Neuronal stem cell (in vitro differentiated cells): ENCODE measurements at regions not wholly inside any gene's neighbourhood (a gene's known extent, or its start where the extent isn't known, plus 50 kb on each side); places are given as distances from the start of the nearest gene placed in this dataset.

Experiments
- DNase-seq: peaks from one replicate; pipeline ENCODE4 v3.0.0-alpha.2; 2013; ENCODE audit warnings: low spot score
- H2AFZ ChIP-seq: one replicate; pipeline ENCODE4 v1.6.1; 2013; ENCODE audit warnings: mild to moderate bottlenecking, low read length, inconsistent platforms
- H2AK5ac ChIP-seq: 2 replicates; pipeline ENCODE4 v1.6.1; 2013; ENCODE audit warnings: low read depth, mild to moderate bottlenecking, inconsistent platforms, low read length, moderate library complexity, mixed read lengths
- H2BK120ac ChIP-seq: 2 replicates; pipeline ENCODE4 v1.6.1; 2013; ENCODE audit warnings: low read depth, mild to moderate bottlenecking, inconsistent platforms, low read length, moderate library complexity, mixed read lengths
- H2BK12ac ChIP-seq: one replicate; pipeline ENCODE4 v1.6.1; 2013; ENCODE audit warnings: low read length, inconsistent platforms
- H2BK15ac ChIP-seq: 2 replicates; pipeline ENCODE4 v1.6.1; 2013; ENCODE audit warnings: mild to moderate bottlenecking, low read length, inconsistent platforms, mixed read lengths
- H2BK5ac ChIP-seq: one replicate; pipeline ENCODE4 v1.6.1; 2013; ENCODE audit warnings: inconsistent platforms, mild to moderate bottlenecking, low read length, moderate library complexity
- H3K14ac ChIP-seq: one replicate; pipeline ENCODE4 v1.6.1; 2013; ENCODE audit warnings: low read length, inconsistent platforms
- H3K18ac ChIP-seq: 2 replicates; pipeline ENCODE4 v1.6.1; 2013; ENCODE audit warnings: low read length, inconsistent platforms
- H3K23ac ChIP-seq: 2 replicates; pipeline ENCODE4 v1.6.1; 2013; ENCODE audit warnings: low read depth, mild to moderate bottlenecking, mixed read lengths, low read length, inconsistent platforms; ENCODE audit not compliant: poor library complexity
- H3K27ac ChIP-seq: replicated peaks from 3 replicates; pipeline ENCODE4 v1.5.1; 2013; ENCODE audit warnings: low read length, inconsistent platforms
- H3K27me3 ChIP-seq, 3 experiments: 2 replicates each; pipeline ENCODE4 v1.6.1; 2013; ENCODE audit warnings: low read length in 3 of 3, mild to moderate bottlenecking in 2 of 3, inconsistent platforms in 1 of 3, low read depth in 1 of 3, mixed read lengths in 1 of 3, moderate library complexity in 1 of 3; ENCODE audit not compliant: control insufficient read depth in 3 of 3, insufficient read depth in 3 of 3
- H3K36me3 ChIP-seq, 2 donors: replicated peaks in 1 of 2; 2 replicates each; pipeline ENCODE4 v1.6.1; 2013; ENCODE audit warnings: low read length in 2 of 2; ENCODE audit not compliant: control insufficient read depth in 2 of 2, insufficient read depth in 2 of 2
- H3K4ac ChIP-seq: 2 replicates; pipeline ENCODE4 v1.6.1; 2013; ENCODE audit warnings: inconsistent platforms, mild to moderate bottlenecking, low read length, moderate library complexity
- H3K4me1 ChIP-seq, 2 donors: 1 replicate in 1 of 2; 2 replicates in 1 of 2; pipeline ENCODE4 v1.6.1; 2013; ENCODE audit warnings: low read length in 2 of 2, low read depth in 1 of 2; ENCODE audit not compliant: control insufficient read depth in 2 of 2, insufficient read depth in 1 of 2
- H3K4me2 ChIP-seq: one replicate; pipeline ENCODE4 v1.6.1; 2013; ENCODE audit warnings: mild to moderate bottlenecking, low read length, inconsistent platforms; ENCODE audit not compliant: insufficient read depth, poor library complexity, severe bottlenecking
- H3K4me3 ChIP-seq, 2 donors: 2 replicates each; pipeline ENCODE4 v1.5.1; 2013; ENCODE audit warnings: low read length in 2 of 2, mild to moderate bottlenecking in 2 of 2, inconsistent platforms in 1 of 2, moderate library complexity in 1 of 2
- H3K79me1 ChIP-seq: one replicate; pipeline ENCODE4 v1.6.1; 2013; ENCODE audit warnings: low read depth, mild to moderate bottlenecking, inconsistent platforms, low read length, moderate library complexity
- H3K9ac ChIP-seq: one replicate; pipeline ENCODE4 v1.6.1; 2013; ENCODE audit warnings: mild to moderate bottlenecking, low read depth, low read length, inconsistent platforms; ENCODE audit not compliant: poor library complexity
- H3K9me3 ChIP-seq, 2 donors: replicated peaks in 1 of 2; 2 replicates each; pipeline versions ENCODE3 to v1.6.1; 2013; ENCODE audit warnings: low read length in 2 of 2, mild to moderate bottlenecking in 2 of 2, inconsistent platforms in 1 of 2, low read depth in 1 of 2, mixed read lengths in 1 of 2, moderate library complexity in 1 of 2; ENCODE audit not compliant: control insufficient read depth in 2 of 2, insufficient read depth in 1 of 2
- H4K8ac ChIP-seq: one replicate; pipeline ENCODE4 v1.6.1; 2013; ENCODE audit warnings: low read depth, mild to moderate bottlenecking, inconsistent platforms, low read length, moderate library complexity
- H4K91ac ChIP-seq: one replicate; pipeline ENCODE4 v1.6.1; 2013; ENCODE audit warnings: low read length, low read depth, mild to moderate bottlenecking, inconsistent platforms; ENCODE audit not compliant: poor library complexity
- WGBS, 2 donors: extraction: QIAGEN DNeasy Blood & Tissue Kit; methylation state at CpG; one replicate each; pipeline ENCODE4 v1.1.7; 2013; ENCODE audit warnings: missing lambda C conversion rate in 2 of 2, mixed read lengths in 1 of 2; ENCODE audit not compliant: insufficient read length in 2 of 2, insufficient replicate concordance in 1 of 2; ENCODE audit errors: extremely low coverage in 2 of 2; 5-methylcytosine and 5-hydroxymethylcytosine counted together

DNA sequence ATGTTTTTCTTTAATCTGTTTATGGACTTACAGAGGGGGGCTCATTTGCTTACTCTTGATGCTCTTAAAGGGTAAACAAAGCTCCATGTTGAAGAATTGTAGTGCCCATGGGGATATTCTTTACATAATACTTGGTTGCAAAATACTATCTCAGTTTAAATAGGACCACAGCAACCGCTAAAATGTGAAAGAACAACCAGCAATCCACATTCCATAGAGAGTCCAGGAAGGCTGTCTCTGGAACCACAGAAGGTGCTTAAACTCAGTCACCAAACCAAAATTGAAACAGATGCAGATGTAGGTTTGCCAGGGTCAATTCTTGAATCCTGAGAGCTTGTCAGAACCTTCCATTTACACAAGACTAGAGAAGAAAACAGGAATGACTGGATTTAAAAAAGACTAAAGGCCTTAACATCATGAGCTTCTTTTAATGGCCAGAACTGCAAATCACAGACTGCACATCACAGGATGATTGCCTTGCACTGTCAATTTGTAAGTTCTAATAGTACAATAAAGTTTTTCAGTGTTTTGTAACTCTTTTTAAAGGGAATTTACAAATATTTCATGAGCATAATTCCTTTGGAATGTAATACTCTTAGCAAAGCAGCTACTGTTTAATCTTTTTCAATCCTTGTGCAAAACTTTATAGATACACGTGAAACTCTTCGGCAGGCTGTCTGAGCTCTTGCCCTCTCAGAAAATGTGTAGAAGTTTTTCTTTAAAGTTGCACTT lies 661.6 kb downstream of the SI start:
- no peaks in the 10 kb centered on the region for H3K36me3 ChIP-seq
- H2AK5ac ChIP-seq = no peak overlapping the region
- H2BK5ac ChIP-seq = no peak overlapping the region
- H2AFZ ChIP-seq = no peak overlapping the region
- no peak overlapping the region for H4K91ac ChIP-seq
- no peak overlapping the region for H3K14ac ChIP-seq
- H4K8ac ChIP-seq = no peak overlapping the region
- no peaks in the 10 kb centered on the region for H3K27me3 ChIP-seq
- H3K4me1 ChIP-seq = no peaks in the 10 kb centered on the region
- H2BK120ac ChIP-seq = no peak overlapping the region
- no peak overlapping the region for H3K18ac ChIP-seq
- H3K23ac ChIP-seq = no peak overlapping the region
- DNase-seq = no peak
- H3K9ac ChIP-seq = no peak overlapping the region
- no peak overlapping the region for H3K4me2 ChIP-seq
- H3K4me3 ChIP-seq = no peak overlapping the region
- no peak overlapping the region for H3K27ac ChIP-seq
- no peak overlapping the region for H3K4ac ChIP-seq
- H2BK15ac ChIP-seq = no peak overlapping the region
- no peaks in the 10 kb centered on the region for H3K9me3 ChIP-seq
- no CpG with 5 or more reads among the region's 3 CpGs for WGBS, 2 donors
- no peak overlapping the region for H2BK12ac ChIP-seq
- H3K79me1 ChIP-seq = no peaks in the 10 kb centered on the region

DNA sequence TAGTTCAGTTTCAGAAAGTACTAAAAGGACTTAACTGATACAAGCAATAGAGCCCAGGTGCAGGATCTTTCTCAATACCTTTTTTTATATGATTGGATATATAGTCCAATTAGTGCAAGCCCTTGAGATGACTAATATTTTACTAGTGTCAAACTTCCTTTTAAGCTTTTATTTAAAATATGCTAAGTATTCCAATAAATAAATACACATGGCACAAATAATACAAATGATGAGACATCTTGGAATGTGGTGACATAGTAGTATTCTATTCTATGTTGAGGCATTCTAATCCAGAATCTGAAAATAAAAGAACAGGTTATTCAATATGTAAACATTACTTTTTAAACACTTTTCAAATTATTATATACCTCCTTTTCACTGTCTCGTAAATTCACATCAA lies 670.0 kb downstream of the SI start:
- 100% methylated on average over 1 of the region's 1 CpG; no CpG with 5 or more reads in 1 of the 2 donors for WGBS, 2 donors
- Histone ChIP-seq H2BK15ac (no peak overlapping the region), H3K9ac (no peak overlapping the region), H2BK5ac (no peak overlapping the region), H2AFZ (no peak overlapping the region), H3K14ac (no peak overlapping the region), H4K91ac (no peak overlapping the region), H4K8ac (no peak overlapping the region), H3K27ac (no peak overlapping the region), H3K4ac (no peak overlapping the region), H2BK120ac (no peak overlapping the region), H3K18ac (no peak overlapping the region), H2AK5ac (no peak overlapping the region), H3K27me3 (no peaks in the 10 kb centered on the region), H3K36me3 (no peaks in the 10 kb centered on the region), H3K4me1 (no peaks in the 10 kb centered on the region), H3K4me2 (no peak overlapping the region), H3K4me3 (no peak overlapping the region), H3K9me3 (no peaks in the 10 kb centered on the region), H2BK12ac (no peak overlapping the region), H3K79me1 (no peaks in the 10 kb centered on the region), H3K23ac (no peak overlapping the region)
- DNase-seq = no peak

- no peak overlapping the region for H3K4me3 ChIP-seq
- H3K4me2 ChIP-seq = no peak overlapping the region
- no peak overlapping the region for H2BK120ac ChIP-seq
- H2AK5ac ChIP-seq = no peak overlapping the region
- H3K9ac ChIP-seq = no peak overlapping the region
- no peaks in the 10 kb centered on the region for H3K4me1 ChIP-seq
- no peak overlapping the region for H3K4ac ChIP-seq
- H3K14ac ChIP-seq = no peak overlapping the region
- no CpG with 5 or more reads among the region's 3 CpGs for WGBS, 2 donors
- H3K27ac ChIP-seq = no peak overlapping the region
- no peaks in the 10 kb centered on the region for H3K9me3 ChIP-seq
- H4K91ac ChIP-seq = no peak overlapping the region
- no peak overlapping the region for H2AFZ ChIP-seq
- H3K36me3 ChIP-seq = no peaks in the 10 kb centered on the region
- H2BK12ac ChIP-seq = no peak overlapping the region
- no peak overlapping the region for H3K23ac ChIP-seq
- no peaks in the 10 kb centered on the region for H3K79me1 ChIP-seq
- no peak overlapping the region for H4K8ac ChIP-seq
- H2BK15ac ChIP-seq = no peak overlapping the region
- DNase-seq = no peak
- no peaks in the 10 kb centered on the region for H3K27me3 ChIP-seq
- no peak overlapping the region for H3K18ac ChIP-seq
- H2BK5ac ChIP-seq = no peak overlapping the region
Measured at GRCh38 chr3:164407111-164407510, 671.2 kb downstream of the SI start.

DNA sequence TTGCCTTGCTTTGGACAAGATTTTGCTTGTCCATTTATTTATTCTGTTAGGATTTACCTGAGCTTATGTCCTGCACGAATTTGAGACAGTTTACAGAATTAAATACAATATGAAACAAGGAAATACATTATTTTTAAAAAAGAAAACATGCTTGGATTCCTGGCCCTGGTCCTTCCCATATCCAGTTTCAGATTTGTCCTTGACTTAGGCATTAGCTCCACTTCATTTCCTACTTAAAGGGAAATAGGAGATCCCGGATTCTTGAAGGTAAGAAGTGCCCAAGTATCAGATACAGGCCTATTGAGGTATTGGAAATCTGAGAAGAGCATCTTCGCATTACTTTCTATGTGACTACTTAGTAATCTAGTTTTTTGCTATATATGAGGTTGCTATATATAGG lies 672.0 kb downstream of the SI start:
- H2BK15ac ChIP-seq = no peak overlapping the region
- H3K4me1 ChIP-seq = no peaks in the 10 kb centered on the region
- H3K4me3 ChIP-seq = no peak overlapping the region
- no peak overlapping the region for H3K4ac ChIP-seq
- no peak overlapping the region for H2BK5ac ChIP-seq
- no peak overlapping the region for H4K8ac ChIP-seq
- no peak for DNase-seq
- H3K27me3 ChIP-seq = no peaks in the 10 kb centered on the region
- no peak overlapping the region for H2BK120ac ChIP-seq
- H3K9me3 ChIP-seq = no peaks in the 10 kb centered on the region
- no peak overlapping the region for H3K9ac ChIP-seq
- no peak overlapping the region for H2AFZ ChIP-seq
- H3K27ac ChIP-seq = no peak overlapping the region
- no peaks in the 10 kb centered on the region for H3K79me1 ChIP-seq
- no peak overlapping the region for H4K91ac ChIP-seq
- no peak overlapping the region for H3K23ac ChIP-seq
- H2BK12ac ChIP-seq = no peak overlapping the region
- no peak overlapping the region for H3K4me2 ChIP-seq
- H2AK5ac ChIP-seq = no peak overlapping the region
- no CpG with 5 or more reads among the region's 3 CpGs for WGBS, 2 donors
- H3K18ac ChIP-seq = no peak overlapping the region
- no peaks in the 10 kb centered on the region for H3K36me3 ChIP-seq
- no peak overlapping the region for H3K14ac ChIP-seq
